GM23338 (cell line): ENCODE measurements at regions not wholly inside any gene's neighbourhood (a gene's known extent, or its start where the extent isn't known, plus 50 kb on each side); places are given as distances from the start of the nearest gene placed in this dataset.

ENCODE experiments used
- ATAC-seq: fragments of 200-7000 bp; cut with Tn5 transposase; 3 replicates; pipeline ENCODE4 v1.9.1; 2020
- DNase-seq: peaks from one replicate; pipeline ENCODE4 v3.0.0-alpha.2; 2015; ENCODE audit warnings: low spot score
- H2AFZ ChIP-seq: fragments of 200-600 bp; sonication (generic); 2 replicates; pipeline ENCODE4 v1.8.0; 2016; ENCODE audit warnings: antibody characterized with exemption, mild to moderate bottlenecking, moderate library complexity
- H3F3A ChIP-seq: fragments of 200-600 bp; sonication (generic); replicated peaks from 2 replicates; pipeline ENCODE4 v1.8.0; 2017; ENCODE audit warnings: antibody characterized with exemption, mixed run types, low read depth
- H3K27ac ChIP-seq: fragments of 200-600 bp; sonication (generic); 2 replicates; pipeline ENCODE4 v1.6.1; 2016; ENCODE audit warnings: low read depth
- H3K27me3 ChIP-seq: fragments of 200-600 bp; sonication (generic); 2 replicates; pipeline ENCODE4 v1.8.0; 2016; ENCODE audit warnings: mild to moderate bottlenecking, mixed run types, moderate library complexity; ENCODE audit not compliant: insufficient read depth
- H3K36me3 ChIP-seq: fragments of 200-600 bp; sonication (generic); 2 replicates; pipeline ENCODE4 v1.8.0; 2016; ENCODE audit warnings: mild to moderate bottlenecking; ENCODE audit not compliant: insufficient read depth
- H3K4me1 ChIP-seq: fragments of 200-600 bp; sonication (generic); 2 replicates; pipeline ENCODE4 v1.8.0; 2016; ENCODE audit warnings: mild to moderate bottlenecking, moderate library complexity; ENCODE audit not compliant: insufficient read depth
- H3K4me2 ChIP-seq: fragments of 200-600 bp; sonication (generic); 2 replicates; pipeline ENCODE4 v1.7.1; 2017; ENCODE audit warnings: mixed run types
- H3K4me3 ChIP-seq: fragments of 200-600 bp; sonication (generic); 2 replicates; pipeline ENCODE4 v1.6.1; 2016; ENCODE audit warnings: mixed run types
- H3K79me2 ChIP-seq: fragments of 200-600 bp; sonication (generic); replicated peaks from 2 replicates; pipeline ENCODE4 v1.8.0; 2017; ENCODE audit warnings: mild to moderate bottlenecking; ENCODE audit not compliant: insufficient read depth
- H3K9me2 ChIP-seq: fragments of 200-600 bp; sonication (generic); 2 replicates; pipeline ENCODE4 v1.8.0; 2017; ENCODE audit not compliant: insufficient read depth
- H4K20me1 ChIP-seq: fragments of 200-600 bp; sonication (generic); replicated peaks from 2 replicates; pipeline ENCODE4 v1.8.0; 2017; ENCODE audit warnings: mild to moderate bottlenecking; ENCODE audit not compliant: insufficient read depth
- H3K27ac Mint-ChIP-seq: 2 replicates; pipeline ENCODE4 v1.8.0; 2020; ENCODE audit warnings: inconsistent platforms, mild to moderate bottlenecking, moderate library complexity, mixed read lengths
- H3K27me3 Mint-ChIP-seq: 3 replicates; pipeline ENCODE4 v1.8.0; 2022; ENCODE audit warnings: low read depth, mild to moderate bottlenecking, moderate library complexity, mixed read lengths, inconsistent platforms; ENCODE audit not compliant: insufficient read depth, poor library complexity
- H3K36me3 Mint-ChIP-seq: 3 replicates; pipeline ENCODE4 v1.8.0; 2021; ENCODE audit warnings: low read depth, mild to moderate bottlenecking, inconsistent platforms, moderate library complexity, mixed read lengths
- H3K4me1 Mint-ChIP-seq: 3 replicates; pipeline ENCODE4 v1.8.0; 2020; ENCODE audit warnings: mild to moderate bottlenecking, inconsistent platforms, mixed read lengths
- H3K4me3 Mint-ChIP-seq: 3 replicates; pipeline ENCODE4 v1.8.0; 2021; ENCODE audit warnings: moderate library complexity, mild to moderate bottlenecking, inconsistent platforms, mixed read lengths
- H3K9me3 Mint-ChIP-seq: 3 replicates; pipeline ENCODE4 v1.8.0; 2020; ENCODE audit warnings: moderate library complexity, mild to moderate bottlenecking, inconsistent platforms, mixed read lengths
- ETS1 ChIP-seq: IDR thresholded peaks from 2 replicates; pipeline ENCODE4 v1.6.1; 2016; ENCODE audit warnings: antibody characterized with exemption
- EZH2 ChIP-seq: fragments of 200-600 bp; sonication (generic); IDR thresholded peaks from one replicate; pipeline ENCODE4 v1.8.0; 2017; ENCODE audit warnings: antibody characterized with exemption, mild to moderate bottlenecking, low read depth; ENCODE audit not compliant: unreplicated experiment
- EZH2phosphoT487 ChIP-seq: fragments of 200-600 bp; sonication (generic); IDR thresholded peaks from one replicate; pipeline ENCODE4 v1.8.1; 2018; ENCODE audit warnings: antibody characterized with exemption; ENCODE audit not compliant: unreplicated experiment
- JUNB ChIP-seq: IDR thresholded peaks from one replicate; pipeline ENCODE4 v1.6.1; 2016; ENCODE audit warnings: antibody characterized with exemption; ENCODE audit not compliant: unreplicated experiment
- NANOG ChIP-seq: IDR thresholded peaks from 2 replicates; pipeline ENCODE4 v1.6.1; 2016; ENCODE audit warnings: antibody characterized with exemption, borderline replicate concordance
- REST ChIP-seq: IDR thresholded peaks from one replicate; pipeline ENCODE4 v1.6.1; 2018; ENCODE audit warnings: antibody characterized with exemption; ENCODE audit not compliant: unreplicated experiment
- STAT1 ChIP-seq: IDR thresholded peaks from one replicate; pipeline ENCODE4 v1.6.1; 2016; ENCODE audit warnings: antibody characterized with exemption; ENCODE audit not compliant: unreplicated experiment
- ZNF114 ChIP-seq: fragments of 250-450 bp; sonication (Bioruptor Pico); IDR thresholded peaks from 2 replicates; pipeline ENCODE4 v1.5.0; 2020; ENCODE audit warnings: mild to moderate bottlenecking, moderate library complexity
- ZNF462 ChIP-seq: fragments of 250-450 bp; sonication (Bioruptor Pico); IDR thresholded peaks from 2 replicates; pipeline ENCODE4 v1.5.0; 2020; ENCODE audit warnings: mild to moderate bottlenecking, moderate library complexity

GRCh38 chr18:56455141-56455540 lies 183.3 kb downstream of the TXNL1 start:
- no peak overlapping the region for H3K27ac Mint-ChIP-seq
- Histone ChIP-seq H3K4me3 (no peak overlapping the region), H3K79me2 (no peaks in the 10 kb centered on the region), H3F3A (no peaks in the 10 kb centered on the region), H3K9me2 (peaks cover 18% of the 10 kb centered on the region; the same call in 1 of the 2 replicates), H3K4me2 (no peak overlapping the region), H2AFZ (no peak overlapping the region), H3K36me3 (no peaks in the 10 kb centered on the region), H3K4me1 (peaks cover 24% of the 10 kb centered on the region), H4K20me1 (no peaks in the 10 kb centered on the region), H3K27me3 (no peaks in the 10 kb centered on the region), H3K27ac (no peak overlapping the region)
- no peak for TF ChIP-seq ZNF462 (CRISPR knock-in tag)
- no peak for TF ChIP-seq ETS1
- no peak for TF ChIP-seq EZH2
- no peak for TF ChIP-seq ZNF114
- no peak for TF ChIP-seq JUNB
- TF ChIP-seq REST = no peak
- TF ChIP-seq STAT1 = no peak
- no peak for TF ChIP-seq EZH2phosphoT487
- no peak for TF ChIP-seq NANOG
- H3K4me3 Mint-ChIP-seq = no peak overlapping the region
- ATAC-seq (no peak), DNase-seq (no peak)
- no peaks in the 10 kb centered on the region; the same call in 1 of the 3 replicates for H3K36me3 Mint-ChIP-seq
- H3K27me3 Mint-ChIP-seq = no peaks in the 10 kb centered on the region
- peaks cover 20% of the 10 kb centered on the region; the same call in 2 of the 3 replicates for H3K4me1 Mint-ChIP-seq
- H3K9me3 Mint-ChIP-seq = no peaks in the 10 kb centered on the region
